GM23338 (cell line): ENCODE measurements at regions not wholly inside any gene's neighbourhood (a gene's known extent, or its start where the extent isn't known, plus 50 kb on each side); places are given as distances from the start of the nearest gene placed in this dataset.

Experiments used
- CREB1 ChIP-seq: fragments of 250-450 bp; sonication (Bioruptor Pico); IDR thresholded peaks from 2 replicates; pipeline ENCODE4 v1.5.0; 2020; ENCODE audit warnings: low read depth, mild to moderate bottlenecking, moderate library complexity
- EZH2 ChIP-seq: fragments of 200-600 bp; sonication (generic); IDR thresholded peaks from one replicate; pipeline ENCODE4 v1.8.0; 2017; ENCODE audit warnings: antibody characterized with exemption, mild to moderate bottlenecking, low read depth; ENCODE audit not compliant: unreplicated experiment
- EZH2phosphoT487 ChIP-seq: fragments of 200-600 bp; sonication (generic); IDR thresholded peaks from one replicate; pipeline ENCODE4 v1.8.1; 2018; ENCODE audit warnings: antibody characterized with exemption; ENCODE audit not compliant: unreplicated experiment
- NANOG ChIP-seq: IDR thresholded peaks from 2 replicates; pipeline ENCODE4 v1.6.1; 2016; ENCODE audit warnings: antibody characterized with exemption, borderline replicate concordance
- POLR2AphosphoS5 ChIP-seq: IDR thresholded peaks from 2 replicates; pipeline ENCODE4 v1.6.1; 2016; ENCODE audit warnings: antibody characterized with exemption, low read depth
- STAT1 ChIP-seq: IDR thresholded peaks from one replicate; pipeline ENCODE4 v1.6.1; 2016; ENCODE audit warnings: antibody characterized with exemption; ENCODE audit not compliant: unreplicated experiment
- ZNF114 ChIP-seq: fragments of 250-450 bp; sonication (Bioruptor Pico); IDR thresholded peaks from 2 replicates; pipeline ENCODE4 v1.5.0; 2020; ENCODE audit warnings: mild to moderate bottlenecking, moderate library complexity
- TF ChIP-seq, protein P1 (sequence below), 2 experiments: fragments of 200-600 bp in 1 of 2; sonication (generic) in 1 of 2; conservative IDR thresholded peaks; 2 replicates each; pipeline versions ENCODE4 v1.5.1 to v1.6.1; 2016 to 2017; ENCODE audit warnings: antibody characterized with exemption in 2 of 2, low read depth in 2 of 2, mild to moderate bottlenecking in 2 of 2, moderate library complexity in 1 of 2
- TF ChIP-seq, protein P2 (sequence below): IDR thresholded peaks from one replicate; pipeline ENCODE4 v1.6.1; 2018; ENCODE audit warnings: antibody characterized with exemption; ENCODE audit not compliant: unreplicated experiment

DNA sequence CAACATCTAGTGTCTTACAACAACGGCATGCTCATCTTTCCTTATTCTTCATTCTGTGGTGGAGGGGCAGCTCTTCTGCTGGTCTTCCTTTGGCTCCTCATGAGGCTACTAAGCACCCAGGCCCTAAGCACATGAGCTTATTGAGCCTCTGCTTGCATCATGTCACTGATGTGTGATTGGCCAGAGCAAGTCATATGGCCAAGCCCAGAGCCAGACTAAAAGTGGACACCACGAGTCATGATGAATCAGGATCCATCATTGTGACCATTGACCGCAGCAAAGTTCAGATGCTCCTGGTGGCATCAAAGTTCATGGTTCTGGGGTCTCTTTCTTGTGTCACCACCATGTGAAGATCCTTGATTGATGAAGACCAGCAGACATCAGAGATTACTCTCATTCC lies 192.0 kb upstream of the FOXA2 start:
- TF ChIP-seq ZNF114 (CRISPR knock-in tag), result no peak
- TF ChIP-seq, protein P1, sequence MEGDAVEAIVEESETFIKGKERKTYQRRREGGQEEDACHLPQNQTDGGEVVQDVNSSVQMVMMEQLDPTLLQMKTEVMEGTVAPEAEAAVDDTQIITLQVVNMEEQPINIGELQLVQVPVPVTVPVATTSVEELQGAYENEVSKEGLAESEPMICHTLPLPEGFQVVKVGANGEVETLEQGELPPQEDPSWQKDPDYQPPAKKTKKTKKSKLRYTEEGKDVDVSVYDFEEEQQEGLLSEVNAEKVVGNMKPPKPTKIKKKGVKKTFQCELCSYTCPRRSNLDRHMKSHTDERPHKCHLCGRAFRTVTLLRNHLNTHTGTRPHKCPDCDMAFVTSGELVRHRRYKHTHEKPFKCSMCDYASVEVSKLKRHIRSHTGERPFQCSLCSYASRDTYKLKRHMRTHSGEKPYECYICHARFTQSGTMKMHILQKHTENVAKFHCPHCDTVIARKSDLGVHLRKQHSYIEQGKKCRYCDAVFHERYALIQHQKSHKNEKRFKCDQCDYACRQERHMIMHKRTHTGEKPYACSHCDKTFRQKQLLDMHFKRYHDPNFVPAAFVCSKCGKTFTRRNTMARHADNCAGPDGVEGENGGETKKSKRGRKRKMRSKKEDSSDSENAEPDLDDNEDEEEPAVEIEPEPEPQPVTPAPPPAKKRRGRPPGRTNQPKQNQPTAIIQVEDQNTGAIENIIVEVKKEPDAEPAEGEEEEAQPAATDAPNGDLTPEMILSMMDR (conservative IDR thresholded peaks at IDR 0.05; ENCODE audit: low read depth in 2 of 2), result no peak
- TF ChIP-seq CREB1, result no peak
- TF ChIP-seq EZH2, result no peak
- TF ChIP-seq EZH2phosphoT487, result no peak
- TF ChIP-seq, protein P2, sequence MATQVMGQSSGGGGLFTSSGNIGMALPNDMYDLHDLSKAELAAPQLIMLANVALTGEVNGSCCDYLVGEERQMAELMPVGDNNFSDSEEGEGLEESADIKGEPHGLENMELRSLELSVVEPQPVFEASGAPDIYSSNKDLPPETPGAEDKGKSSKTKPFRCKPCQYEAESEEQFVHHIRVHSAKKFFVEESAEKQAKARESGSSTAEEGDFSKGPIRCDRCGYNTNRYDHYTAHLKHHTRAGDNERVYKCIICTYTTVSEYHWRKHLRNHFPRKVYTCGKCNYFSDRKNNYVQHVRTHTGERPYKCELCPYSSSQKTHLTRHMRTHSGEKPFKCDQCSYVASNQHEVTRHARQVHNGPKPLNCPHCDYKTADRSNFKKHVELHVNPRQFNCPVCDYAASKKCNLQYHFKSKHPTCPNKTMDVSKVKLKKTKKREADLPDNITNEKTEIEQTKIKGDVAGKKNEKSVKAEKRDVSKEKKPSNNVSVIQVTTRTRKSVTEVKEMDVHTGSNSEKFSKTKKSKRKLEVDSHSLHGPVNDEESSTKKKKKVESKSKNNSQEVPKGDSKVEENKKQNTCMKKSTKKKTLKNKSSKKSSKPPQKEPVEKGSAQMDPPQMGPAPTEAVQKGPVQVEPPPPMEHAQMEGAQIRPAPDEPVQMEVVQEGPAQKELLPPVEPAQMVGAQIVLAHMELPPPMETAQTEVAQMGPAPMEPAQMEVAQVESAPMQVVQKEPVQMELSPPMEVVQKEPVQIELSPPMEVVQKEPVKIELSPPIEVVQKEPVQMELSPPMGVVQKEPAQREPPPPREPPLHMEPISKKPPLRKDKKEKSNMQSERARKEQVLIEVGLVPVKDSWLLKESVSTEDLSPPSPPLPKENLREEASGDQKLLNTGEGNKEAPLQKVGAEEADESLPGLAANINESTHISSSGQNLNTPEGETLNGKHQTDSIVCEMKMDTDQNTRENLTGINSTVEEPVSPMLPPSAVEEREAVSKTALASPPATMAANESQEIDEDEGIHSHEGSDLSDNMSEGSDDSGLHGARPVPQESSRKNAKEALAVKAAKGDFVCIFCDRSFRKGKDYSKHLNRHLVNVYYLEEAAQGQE, result no peak
- TF ChIP-seq STAT1, result no peak
- no peak for TF ChIP-seq NANOG
- no peak for TF ChIP-seq POLR2AphosphoS5
